OCI-LY7 (cell line): ENCODE measurements at regions not wholly inside any gene's neighbourhood (a gene's known extent, or its start where the extent isn't known, plus 50 kb on each side); places are given as distances from the start of the nearest gene placed in this dataset.

ENCODE experiments used
- BruUV-seq: library from RNA; stranded (reverse); fragments of 400-500 nt; replicated peaks from 2 replicates; lab custom pipeline; 2021; lab: Mats Ljungman, UMichigan
- CTCF ChIA-PET: fragments of 300-600 bp; sonication (Branson Sonifier 250); formaldehyde crosslinking; loops from one replicate; lab custom pipeline; 2022; ENCODE audit warnings: antibody characterized with exemption; ENCODE audit not compliant: unreplicated experiment; lab: Charles Lee
- POLR2A ChIA-PET: fragments of 300-600 bp; sonication (Branson Sonifier 250); formaldehyde crosslinking; loops from one replicate; lab custom pipeline; 2022; ENCODE audit warnings: antibody characterized with exemption; lab: Charles Lee
- DNase-seq: peaks from one replicate; pipeline ENCODE4 v3.0.0-alpha.2; 2015; ENCODE audit warnings: low spot score
- H2AFZ ChIP-seq: fragments of 200-600 bp; sonication (generic), shearing (Covaris generic); 2 replicates; pipeline ENCODE4 v1.6.1; 2014; ENCODE audit warnings: mild to moderate bottlenecking, antibody characterized with exemption, low read length, moderate library complexity
- H3K27ac ChIP-seq: fragments of 200-600 bp; sonication (generic); 2 replicates; pipeline ENCODE4 v1.5.1; 2014; ENCODE audit warnings: mixed run types, low read depth, mild to moderate bottlenecking, moderate library complexity, low read length, inconsistent platforms; ENCODE audit not compliant: poor library complexity, severe bottlenecking
- H3K36me3 ChIP-seq: fragments of 200-600 bp; sonication (generic); 2 replicates; pipeline ENCODE4 v1.6.1; 2014; ENCODE audit warnings: mild to moderate bottlenecking, antibody characterized with exemption, low read length, moderate library complexity, mixed read lengths; ENCODE audit not compliant: insufficient read depth
- H3K4me1 ChIP-seq: fragments of 200-600 bp; sonication (generic); 2 replicates; pipeline ENCODE4 v1.5.1; 2014; ENCODE audit warnings: mild to moderate bottlenecking, low read length; ENCODE audit not compliant: insufficient read depth, poor library complexity, severe bottlenecking
- H3K4me2 ChIP-seq: fragments of 200-600 bp; sonication (generic); 2 replicates; pipeline ENCODE4 v1.6.1; 2014; ENCODE audit warnings: mild to moderate bottlenecking, low read length
- H3K4me3 ChIP-seq: fragments of 200-600 bp; sonication (generic); 2 replicates; pipeline ENCODE4 v1.5.1; 2014; ENCODE audit warnings: mild to moderate bottlenecking, low read depth, low read length; ENCODE audit not compliant: poor library complexity, severe bottlenecking
- H3K79me2 ChIP-seq: fragments of 200-600 bp; sonication (generic); 2 replicates; pipeline ENCODE4 v1.6.1; 2016; ENCODE audit warnings: low read depth, mild to moderate bottlenecking, low read length, moderate library complexity, mixed read lengths; ENCODE audit not compliant: insufficient read depth
- H3K9me2 ChIP-seq: fragments of 200-600 bp; sonication (generic); 2 replicates; pipeline ENCODE4 v1.6.1; 2016; ENCODE audit warnings: mild to moderate bottlenecking, low read length, mixed read lengths; ENCODE audit not compliant: insufficient read depth
- H3K9me3 ChIP-seq: fragments of 200-600 bp; sonication (generic); 2 replicates; pipeline ENCODE4 v1.6.1; 2014; ENCODE audit warnings: mild to moderate bottlenecking, mixed run types, low read length, mixed read lengths
- H4K20me1 ChIP-seq: fragments of 200-600 bp; sonication (generic); 2 replicates; pipeline ENCODE4 v1.6.1; 2014; ENCODE audit warnings: mild to moderate bottlenecking, antibody characterized with exemption, low read length, moderate library complexity, mixed read lengths; ENCODE audit not compliant: insufficient read depth
- CTCF ChIP-seq: fragments of 200-600 bp; sonication (generic); conservative IDR thresholded peaks from 2 replicates; pipeline ENCODE4 v1.5.1; 2014; ENCODE audit warnings: mild to moderate bottlenecking, antibody characterized with exemption, low read length, moderate library complexity, mixed read lengths
- EZH2phosphoT487 ChIP-seq: fragments of 200-600 bp; sonication (generic); IDR thresholded peaks from 2 replicates; pipeline ENCODE4 v1.6.1; 2018; ENCODE audit warnings: low read depth, borderline replicate concordance, mild to moderate bottlenecking, mixed run types, antibody characterized with exemption, low read length, moderate library complexity, mixed read lengths
- intact Hi-C: fragments of 100-400 bp; cut with micrococcal nuclease; formaldehyde crosslinking; loops from one replicate; pipeline ENCODE4 v1.10.0; 2022; ENCODE audit not compliant: unreplicated experiment

DNA sequence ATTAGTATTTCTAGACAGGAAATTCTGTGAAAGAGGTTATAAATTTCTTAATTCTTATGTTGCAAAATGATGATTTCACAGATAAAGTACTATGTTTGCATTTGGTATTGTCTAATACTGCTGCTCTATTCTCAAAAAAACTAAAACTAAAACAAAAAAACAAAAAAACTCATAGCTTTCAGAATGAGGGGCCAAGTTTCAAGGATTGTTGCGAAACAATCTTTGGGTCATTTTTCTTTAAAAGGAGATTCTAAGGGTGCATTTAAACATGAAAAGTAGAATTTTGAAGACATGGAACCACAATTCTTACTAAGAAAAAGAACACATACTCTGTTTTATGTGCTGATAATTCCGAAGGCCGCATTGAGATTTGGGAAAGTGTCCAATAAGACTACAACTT, 645.1 kb downstream of the ADGRL2 start:
- H3K4me3 ChIP-seq, result no peak overlapping the region
- H3K79me2 ChIP-seq, result no peaks in the 10 kb centered on the region
- H3K4me2 ChIP-seq, result no peak overlapping the region
- no peak overlapping the region for H2AFZ ChIP-seq
- H3K4me1 ChIP-seq, result no peaks in the 10 kb centered on the region
- ChIA-PET CTCF (no interaction called here), POLR2A (no interaction called here)
- no peak for DNase-seq
- no peak overlapping the region for H3K27ac ChIP-seq
- H3K9me3 ChIP-seq, result no peaks in the 10 kb centered on the region
- TF ChIP-seq CTCF (no peak), EZH2phosphoT487 (no peak)
- BruUV-seq, result no TSS peak
- intact Hi-C loops, result no loop called here
- no peaks in the 10 kb centered on the region for H3K9me2 ChIP-seq
- H3K36me3 ChIP-seq, result no peaks in the 10 kb centered on the region
- no peaks in the 10 kb centered on the region for H4K20me1 ChIP-seq

DNA sequence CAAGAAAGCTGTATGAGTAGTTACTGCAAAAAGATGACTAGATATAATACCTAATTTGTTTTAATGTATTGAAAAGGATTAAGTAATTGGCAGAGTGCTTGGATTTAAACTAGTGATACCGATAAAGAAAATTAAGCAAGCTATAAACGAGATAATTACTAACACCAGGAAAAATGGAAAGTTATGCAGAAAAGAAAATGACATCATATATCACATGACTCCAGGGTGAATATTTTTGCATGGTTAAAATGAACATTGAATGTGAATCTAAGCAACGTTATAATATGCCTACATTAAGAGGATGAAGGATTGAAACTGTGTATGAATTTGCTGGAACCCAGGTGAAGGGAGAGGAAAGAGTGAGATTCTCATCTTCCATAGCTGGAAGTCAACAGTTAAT, 644.4 kb downstream of the ADGRL2 start:
- no TSS peak for BruUV-seq
- H4K20me1 ChIP-seq, result no peaks in the 10 kb centered on the region
- H3K4me2 ChIP-seq, result no peak overlapping the region
- intact Hi-C loops, result no loop called here
- no peak for TF ChIP-seq EZH2phosphoT487
- no peak for TF ChIP-seq CTCF
- H3K4me3 ChIP-seq, result no peak overlapping the region
- CTCF ChIA-PET, result no interaction called here
- no peaks in the 10 kb centered on the region for H3K36me3 ChIP-seq
- H3K9me3 ChIP-seq, result no peaks in the 10 kb centered on the region
- H3K27ac ChIP-seq, result no peak overlapping the region
- no peak overlapping the region for H2AFZ ChIP-seq
- H3K4me1 ChIP-seq, result no peaks in the 10 kb centered on the region
- POLR2A ChIA-PET, result no interaction called here
- H3K9me2 ChIP-seq, result no peaks in the 10 kb centered on the region
- H3K79me2 ChIP-seq, result no peaks in the 10 kb centered on the region
- no peak for DNase-seq

- Histone ChIP-seq H3K27ac (no peak overlapping the region), H3K9me3 (no peaks in the 10 kb centered on the region), H3K4me2 (no peak overlapping the region), H3K9me2 (no peaks in the 10 kb centered on the region), H3K79me2 (no peaks in the 10 kb centered on the region), H4K20me1 (no peaks in the 10 kb centered on the region), H3K4me1 (no peaks in the 10 kb centered on the region), H2AFZ (no peak overlapping the region), H3K36me3 (no peaks in the 10 kb centered on the region), H3K4me3 (no peak overlapping the region)
- intact Hi-C loops, result no loop called here
- no peak for DNase-seq
- CTCF ChIA-PET, result no interaction called here
- TF ChIP-seq CTCF (no peak), EZH2phosphoT487 (no peak)
- no TSS peak for BruUV-seq
- POLR2A ChIA-PET, result interaction anchor here (1.0 kb wide), 1 partner anchor 32 kb away, joined by 3 read pairs; no protein-coding TSS in a partner anchor
Measured at GRCh38 chr1:82441402-82441801, 640.7 kb downstream of the ADGRL2 start.
